IPS-15b (cell line): ENCODE measurements at regions not wholly inside any gene's neighbourhood (a gene's known extent, or its start where the extent isn't known, plus 50 kb on each side); places are given as distances from the start of the nearest gene placed in this dataset.
A peak's percentile ranks its signal among the peaks of the same experiment; 100 is the strongest.
"Not testable (repeated sequence)": the region's sequence is repeated elsewhere in the genome, so short reads cannot be mapped to it uniquely, and the experiment has no call there.

ENCODE experiments used
- H3K27me3 ChIP-seq: one replicate; pipeline ENCODE4 v1.6.1; 2013; ENCODE audit warnings: low read length; ENCODE audit not compliant: control insufficient read depth, insufficient read depth
- H3K36me3 ChIP-seq: one replicate; pipeline ENCODE4 v1.6.1; 2013; ENCODE audit warnings: low read length; ENCODE audit not compliant: control insufficient read depth, insufficient read depth
- H3K4me1 ChIP-seq: one replicate; pipeline ENCODE4 v1.6.1; 2013; ENCODE audit warnings: mild to moderate bottlenecking, low read length; ENCODE audit not compliant: control insufficient read depth, insufficient read depth
- H3K4me3 ChIP-seq: one replicate; pipeline ENCODE4 v1.5.1; 2013; ENCODE audit warnings: low read depth, low read length
- H3K9ac ChIP-seq: one replicate; pipeline ENCODE4 v1.6.1; 2013; ENCODE audit warnings: low read depth, mild to moderate bottlenecking, low read length
- H3K9me3 ChIP-seq: one replicate; pipeline ENCODE4 v1.6.1; 2013; ENCODE audit warnings: mild to moderate bottlenecking, low read length; ENCODE audit not compliant: control insufficient read depth, insufficient read depth

DNA sequence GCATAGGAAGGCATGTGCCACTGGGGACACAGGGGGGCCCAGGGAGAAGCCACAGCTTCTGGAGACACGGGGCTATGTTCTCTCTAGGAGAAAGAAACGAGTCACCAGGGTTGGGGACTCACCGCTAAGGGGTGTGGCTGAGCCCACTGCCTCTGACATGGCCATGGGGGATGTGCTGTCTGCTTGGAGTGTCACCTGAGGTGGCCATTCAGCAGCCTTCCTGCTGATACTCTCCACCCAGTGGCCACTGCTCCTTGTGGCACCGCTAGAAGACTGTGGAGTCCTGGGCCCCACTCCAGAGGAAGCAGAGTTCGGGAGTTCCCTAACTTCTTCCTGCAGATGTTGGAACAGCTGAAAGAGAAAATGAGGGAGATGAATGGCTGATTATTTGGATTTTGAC is 91.2 kb upstream of the SLC45A1 start:
- Histone ChIP-seq H3K4me1 (no peaks in the 10 kb centered on the region), H3K36me3 (peaks cover 3% of the 10 kb centered on the region), H3K27me3 (peaks cover 5% of the 10 kb centered on the region), H3K9ac (no peak overlapping the region), H3K4me3 (no peak overlapping the region), H3K9me3 (no peaks in the 10 kb centered on the region)

GRCh38 chr1:8226024-8226423 is 91.9 kb upstream of the SLC45A1 start:
- not testable (repeated sequence) for H3K9me3 ChIP-seq, H3K4me1 ChIP-seq, H3K36me3 ChIP-seq, H3K9ac ChIP-seq, H3K4me3 ChIP-seq
- H3K27me3 ChIP-seq, result peaks cover 11% of the 10 kb centered on the region

DNA sequence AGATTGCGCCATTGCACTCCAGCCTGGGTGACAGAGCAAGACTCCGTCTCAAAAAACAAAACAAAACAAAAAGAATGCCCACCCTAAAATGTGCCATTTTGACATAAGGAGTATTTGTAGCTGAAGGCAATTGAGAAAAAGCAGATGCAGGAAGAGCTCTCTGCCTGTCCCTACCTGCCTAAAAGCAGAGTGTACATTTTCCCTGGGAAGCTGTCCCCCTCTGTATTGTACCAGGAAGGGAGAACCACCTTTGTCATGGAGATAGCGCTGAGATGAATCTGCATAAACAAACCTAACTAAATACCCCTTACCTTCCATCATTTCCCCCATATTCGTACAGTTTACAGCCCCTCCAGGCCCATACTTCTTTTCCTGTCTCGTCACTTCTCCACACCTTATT is 94.4 kb upstream of the SLC45A1 start:
- no peaks in the 10 kb centered on the region for H3K9me3 ChIP-seq
- H3K9ac ChIP-seq, result no peak overlapping the region
- no peak overlapping the region for H3K4me3 ChIP-seq
- peaks cover 3% of the 10 kb centered on the region for H3K36me3 ChIP-seq
- H3K27me3 ChIP-seq, result peaks cover 25% of the 10 kb centered on the region
- H3K4me1 ChIP-seq, result no peaks in the 10 kb centered on the region

DNA sequence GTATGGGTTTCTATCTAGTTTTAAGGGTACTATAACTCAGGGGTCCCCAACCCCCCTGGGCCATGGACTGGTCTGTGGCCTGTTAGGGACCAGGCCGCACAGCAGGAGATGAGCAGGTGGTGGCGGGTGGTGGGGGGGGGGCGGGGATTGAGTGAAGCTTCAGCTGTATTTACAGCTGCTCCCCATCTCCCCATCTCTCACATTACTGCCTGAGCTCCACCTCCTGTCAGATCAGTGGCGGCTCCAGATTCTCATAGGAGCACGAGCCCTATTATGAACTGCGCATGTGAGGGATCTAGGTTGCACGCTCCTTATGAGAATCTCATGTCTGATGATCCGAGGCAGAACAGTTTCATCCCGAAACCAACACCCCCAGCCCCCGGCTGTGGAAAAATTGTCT is 95.1 kb upstream of the SLC45A1 start:
- Histone ChIP-seq H3K9ac (no peak overlapping the region), H3K9me3 (no peaks in the 10 kb centered on the region), H3K4me1 (no peaks in the 10 kb centered on the region), H3K27me3 (peaks cover 33% of the 10 kb centered on the region), H3K36me3 (no peaks in the 10 kb centered on the region), H3K4me3 (no peak overlapping the region)

- no peak overlapping the region for H3K9ac ChIP-seq
- H3K36me3 ChIP-seq, result no peaks in the 10 kb centered on the region
- no peak overlapping the region for H3K4me3 ChIP-seq
- no peaks in the 10 kb centered on the region for H3K9me3 ChIP-seq
- H3K4me1 ChIP-seq, result peaks cover 1% of the 10 kb centered on the region
- peaks cover 35% of the 10 kb centered on the region for H3K27me3 ChIP-seq
These were observed 98.4 kb upstream of the SLC45A1 start for GRCh38 chr1:8219530-8219929.

DNA sequence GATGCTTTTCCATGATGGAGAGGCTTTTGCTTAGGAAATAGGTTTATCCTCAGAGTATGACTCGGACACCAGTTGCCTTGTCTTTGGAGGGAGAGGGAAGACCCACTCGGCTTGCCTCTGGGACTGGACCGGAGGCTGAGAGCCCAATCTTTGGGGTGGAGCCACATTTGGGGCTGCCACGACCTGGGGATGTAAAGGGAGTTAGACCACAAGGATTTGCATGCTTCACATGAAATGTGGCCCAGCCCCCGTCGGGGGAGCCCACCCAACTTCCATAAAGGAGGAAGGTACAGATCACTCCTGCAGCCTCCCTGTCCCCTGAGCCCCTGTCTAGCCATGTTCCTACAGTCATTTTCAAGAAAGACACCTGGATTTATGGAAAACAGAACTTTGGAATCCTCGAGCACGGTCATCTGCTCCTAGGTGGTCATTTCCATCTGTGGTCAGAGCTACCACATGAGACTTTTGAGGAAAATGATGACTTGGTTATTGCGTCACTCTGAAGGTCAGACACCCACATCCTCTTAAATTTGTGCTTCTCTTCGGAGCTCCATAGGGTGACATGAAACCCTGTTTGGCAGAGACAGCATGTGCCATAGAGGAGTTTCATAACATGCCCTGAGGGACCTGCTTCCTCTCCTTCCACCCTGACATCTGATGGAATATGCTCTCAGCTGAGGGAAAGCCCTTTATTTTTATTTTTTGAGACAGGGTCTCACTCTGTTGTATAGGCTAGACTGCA is 99.4 kb upstream of the SLC45A1 start:
- Histone ChIP-seq H3K27me3 (peaks cover 35% of the 10 kb centered on the region), H3K4me3 (no peak overlapping the region)

GRCh38 chr1:8217809-8218208 is 100.1 kb upstream of the SLC45A1 start:
- Histone ChIP-seq H3K4me1 (peaks cover 4% of the 10 kb centered on the region), H3K36me3 (no peaks in the 10 kb centered on the region), H3K9ac (peak overlapping the region; percentile 12), H3K9me3 (no peaks in the 10 kb centered on the region), H3K27me3 (peaks cover 38% of the 10 kb centered on the region), H3K4me3 (peak overlapping the region; percentile 46)

More for the DNA sequence above, 99.4 kb upstream of the SLC45A1 start:
- H3K36me3 ChIP-seq, result no peaks in the 10 kb centered on the region
- peaks cover 4% of the 10 kb centered on the region for H3K4me1 ChIP-seq
- H3K9ac ChIP-seq, result no peak overlapping the region
- H3K9me3 ChIP-seq, result no peaks in the 10 kb centered on the region

GRCh38 chr1:8217011-8217711 is 100.8 kb upstream of the SLC45A1 start:
- peak overlapping the region; percentile 12 for H3K9ac ChIP-seq
- H3K4me3 ChIP-seq, result peak overlapping the region; percentile 46
- H3K36me3 ChIP-seq, result no peaks in the 10 kb centered on the region
- peaks cover 4% of the 10 kb centered on the region for H3K4me1 ChIP-seq
- no peaks in the 10 kb centered on the region for H3K9me3 ChIP-seq
- peaks cover 37% of the 10 kb centered on the region for H3K27me3 ChIP-seq

DNA sequence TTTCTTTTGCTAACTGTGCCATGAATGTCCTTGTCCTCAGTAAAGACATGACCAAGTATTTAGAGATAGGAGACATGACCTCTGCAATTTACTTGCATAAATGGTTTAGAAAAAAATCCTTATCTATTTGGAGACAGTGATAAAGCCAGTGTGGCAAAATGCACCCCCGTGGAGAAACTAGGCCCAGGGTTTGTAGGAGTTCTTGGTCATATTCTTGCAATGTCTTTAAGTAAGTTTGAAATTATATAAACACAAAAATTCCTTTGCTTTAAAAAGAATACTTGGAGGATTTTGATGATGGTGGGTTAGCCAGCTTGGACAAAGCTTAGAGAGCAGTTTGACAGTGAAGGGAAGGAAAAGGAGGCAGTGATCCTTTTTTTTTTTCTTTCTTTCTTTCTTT is 101.9 kb upstream of the SLC45A1 start:
- peaks cover 28% of the 10 kb centered on the region for H3K27me3 ChIP-seq
- peaks cover 4% of the 10 kb centered on the region for H3K4me1 ChIP-seq
- H3K4me3 ChIP-seq, result no peak overlapping the region

GRCh38 chr1:8214501-8215173 is 103.3 kb upstream of the SLC45A1 start:
- Histone ChIP-seq H3K9ac (no peak overlapping the region), H3K4me1 (peaks cover 4% of the 10 kb centered on the region), H3K27me3 (peaks cover 18% of the 10 kb centered on the region)

More for the DNA sequence above, 101.9 kb upstream of the SLC45A1 start:
- H3K36me3 ChIP-seq, result no peaks in the 10 kb centered on the region
- H3K9me3 ChIP-seq, result no peaks in the 10 kb centered on the region
- H3K9ac ChIP-seq, result no peak overlapping the region

DNA sequence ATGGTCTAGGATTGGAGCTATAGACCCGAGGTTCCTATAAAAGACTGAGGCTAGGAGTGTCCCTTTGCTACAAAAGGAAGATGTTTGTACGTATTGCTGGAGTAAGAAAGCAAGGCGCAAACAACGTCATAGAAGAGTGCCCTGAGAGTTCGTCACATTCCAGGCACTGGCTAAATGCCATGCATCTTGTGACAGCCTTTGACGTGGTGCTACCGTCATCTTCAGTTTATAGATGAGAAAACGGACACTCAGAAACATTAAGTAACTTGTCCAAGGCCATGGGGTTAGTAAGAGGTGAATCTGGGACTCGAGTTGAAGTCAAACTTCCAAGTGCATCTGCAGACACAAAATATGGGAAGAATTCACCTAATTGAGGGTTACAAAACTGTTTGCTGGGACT is 104.2 kb upstream of the SLC45A1 start:
- H3K36me3 ChIP-seq, result no peaks in the 10 kb centered on the region
- H3K4me3 ChIP-seq, result no peak overlapping the region
- H3K4me1 ChIP-seq, result peaks cover 4% of the 10 kb centered on the region
- H3K9ac ChIP-seq, result no peak overlapping the region
- H3K9me3 ChIP-seq, result no peaks in the 10 kb centered on the region
- peaks cover 15% of the 10 kb centered on the region for H3K27me3 ChIP-seq

More at GRCh38 chr1:8214501-8215173, 103.3 kb upstream of the SLC45A1 start:
- H3K4me3 ChIP-seq, result no peak overlapping the region
- H3K36me3 ChIP-seq, result no peaks in the 10 kb centered on the region
- no peaks in the 10 kb centered on the region for H3K9me3 ChIP-seq
